T-helper 1 cell treated with Interleukin-12 subunit alpha and Interleukin-12 subunit beta and Interleukin-4 antibody, amounts not matched to agents 30 ng/mL and 1 ng/mL, for 36 hours (primary cell): ENCODE measurements at regions not wholly inside any gene's neighbourhood (a gene's known extent, or its start where the extent isn't known, plus 50 kb on each side); places are given as distances from the start of the nearest gene placed in this dataset.

Source experiments
- intact Hi-C: fragments of 100-400 bp; cut with micrococcal nuclease; formaldehyde crosslinking; loops from one replicate; pipeline ENCODE4 v1.15.1; 2024

- intact Hi-C loops: loop anchor here (1.0 kb wide), 1 partner anchor 56 kb away; the partner anchor contains the start of gene BTRC
These were observed 56.0 kb upstream of the BTRC start for GRCh38 chr10:101297901-101298486.

GRCh38 chr10:101299211-101299610 is 54.8 kb upstream of the BTRC start:
- intact Hi-C loops: no loop called here

- intact Hi-C loops: loop anchor here (1.0 kb wide), 2 partner anchors 141 to 166 kb away; no protein-coding TSS in a partner anchor
These were observed 52.7 kb upstream of the BTRC start for GRCh38 chr10:101301111-101301731.

- intact Hi-C loops: no loop called here
These were observed 50.8 kb upstream of the BTRC start for GRCh38 chr10:101303087-101303703.
